ENCODE measurements at regions not wholly inside any gene's neighbourhood (a gene's known extent, or its start where the extent isn't known, plus 50 kb on each side); places are given as distances from the start of the nearest gene placed in this dataset.
"Not testable (repeated sequence)": the region's sequence is repeated elsewhere in the genome, so short reads cannot be mapped to it uniquely, and the experiment has no call there.

- POLR2A ChIA-PET = interaction anchor here (1.0 to 1.2 kb wide), 2 partner anchors 21 to 44 kb away, joined by 3 read pairs; no protein-coding TSS in a partner anchor
Measured at GRCh38 chr1:222899471-222899870, 84.6 kb downstream of the DISP1 start.

GRCh38 chr1:222904451-222904850 is 89.6 kb downstream of the DISP1 start:
- DNase-seq (ENCODE audit: unreplicated experiment) = no peak
- intact Hi-C loops (cut with micrococcal nuclease) = no loop called here
- no peak overlapping the region for H3K4me3 Mint-ChIP-seq (ENCODE audit: unreplicated experiment)
- H3K27ac Mint-ChIP-seq (ENCODE audit: low read depth, unreplicated experiment) = no peak overlapping the region
- ChIA-PET POLR2A (interaction anchor here (0.7 to 1.9 kb wide), 2 partner anchors 13 to 45 kb away, joined by 3 to 12 read pairs; no protein-coding TSS in a partner anchor), CTCF (interaction anchor here (0.6 kb wide), 1 partner anchor 221 kb away, joined by 4 read pairs; no protein-coding TSS in a partner anchor)
- H3K9me3 Mint-ChIP-seq (ENCODE audit: unreplicated experiment) = no peaks in the 10 kb centered on the region
- no peaks in the 10 kb centered on the region for H3K36me3 Mint-ChIP-seq (ENCODE audit: insufficient read depth, unreplicated experiment)
- TF ChIP-seq CTCF (IDR thresholded peaks at IDR 0.05; ENCODE audit: unreplicated experiment) = no peak
- H3K4me1 Mint-ChIP-seq (ENCODE audit: insufficient read depth, unreplicated experiment) = peaks cover 3% of the 10 kb centered on the region
- BruUV-seq (replicated peaks) = no TSS peak
- H3K27me3 Mint-ChIP-seq (ENCODE audit: insufficient read depth, unreplicated experiment) = no peaks in the 10 kb centered on the region

More at GRCh38 chr1:222899471-222899870, 84.6 kb downstream of the DISP1 start:
- no peak for DNase-seq (ENCODE audit: unreplicated experiment)
- Mint-ChIP-seq H3K27me3 (ENCODE audit: insufficient read depth, unreplicated experiment) (no peaks in the 10 kb centered on the region), H3K27ac (ENCODE audit: low read depth, unreplicated experiment) (no peak overlapping the region), H3K9me3 (ENCODE audit: unreplicated experiment) (no peaks in the 10 kb centered on the region), H3K4me3 (ENCODE audit: unreplicated experiment) (no peak overlapping the region), H3K36me3 (ENCODE audit: insufficient read depth, unreplicated experiment) (no peaks in the 10 kb centered on the region), H3K4me1 (ENCODE audit: insufficient read depth, unreplicated experiment) (peaks cover 8% of the 10 kb centered on the region)
- CTCF ChIA-PET = interaction anchor here (0.6 kb wide), 3 partner anchors 51 to 148 kb away, joined by 3 read pairs; no protein-coding TSS in a partner anchor
- no TSS peak for BruUV-seq (replicated peaks)
- TF ChIP-seq CTCF (IDR thresholded peaks at IDR 0.05; ENCODE audit: unreplicated experiment) = no peak
- intact Hi-C loops (cut with micrococcal nuclease) = no loop called here

GRCh38 chr1:222905151-222905550 is 90.3 kb downstream of the DISP1 start:
- Mint-ChIP-seq H3K27ac (ENCODE audit: low read depth, unreplicated experiment) (no peak overlapping the region), H3K27me3 (ENCODE audit: insufficient read depth, unreplicated experiment) (no peaks in the 10 kb centered on the region), H3K4me1 (ENCODE audit: insufficient read depth, unreplicated experiment) (peaks cover 10% of the 10 kb centered on the region), H3K4me3 (ENCODE audit: unreplicated experiment) (no peak overlapping the region), H3K9me3 (ENCODE audit: unreplicated experiment) (no peaks in the 10 kb centered on the region), H3K36me3 (ENCODE audit: insufficient read depth, unreplicated experiment) (no peaks in the 10 kb centered on the region)
- CTCF ChIA-PET = no interaction called here
- TF ChIP-seq CTCF (IDR thresholded peaks at IDR 0.05; ENCODE audit: unreplicated experiment) = no peak
- POLR2A ChIA-PET = interaction anchor here (1.9 kb wide), 1 partner anchor 13 kb away, joined by 12 read pairs; no protein-coding TSS in a partner anchor
- no peak for DNase-seq (ENCODE audit: unreplicated experiment)
- intact Hi-C loops (cut with micrococcal nuclease) = no loop called here
- no TSS peak for BruUV-seq (replicated peaks)

- POLR2A ChIA-PET; H3K36me3 Mint-ChIP-seq (ENCODE audit: insufficient read depth, unreplicated experiment); DNase-seq (ENCODE audit: unreplicated experiment); H3K9me3 Mint-ChIP-seq (ENCODE audit: unreplicated experiment); H3K4me3 Mint-ChIP-seq (ENCODE audit: unreplicated experiment); CTCF ChIA-PET; intact Hi-C loops (cut with micrococcal nuclease); H3K27me3 Mint-ChIP-seq (ENCODE audit: insufficient read depth, unreplicated experiment); H3K27ac Mint-ChIP-seq (ENCODE audit: low read depth, unreplicated experiment); BruUV-seq (replicated peaks): not testable (repeated sequence)
- H3K4me1 Mint-ChIP-seq (ENCODE audit: insufficient read depth, unreplicated experiment) = peaks cover 19% of the 10 kb centered on the region
Measured at GRCh38 chr1:222906271-222906739, 91.5 kb downstream of the DISP1 start.

Data from MCF 10A (cell line).